Heart right ventricle (tissue), 16 donors: ENCODE measurements at regions not wholly inside any gene's neighbourhood (a gene's known extent, or its start where the extent isn't known, plus 50 kb on each side); places are given as distances from the start of the nearest gene placed in this dataset.

Source experiments
- ATAC-seq, 8 donors: fragments of 200-7000 bp; cut with Tn5 transposase; one replicate each; pipeline ENCODE4 v1.9.1; 2020; ENCODE audit warnings: mild to moderate bottlenecking in 8 of 8, moderate library complexity in 8 of 8, moderate number of reproducible peaks in 1 of 8
- DNase-seq, 2 donors: peaks; one replicate each; pipeline ENCODE4 v3.0.0-alpha.2; 2020
- H3K27ac ChIP-seq, 10 donors: fragments of 200-600 bp; sonication (generic) in 2 of 10; one replicate each; pipeline versions ENCODE4 v1.5.0 to v1.8.0; 2020 to 2022; ENCODE audit warnings: mild to moderate bottlenecking in 3 of 10
- H3K27me3 ChIP-seq, 7 donors: fragments of 200-600 bp; one replicate each; pipeline ENCODE4 v1.8.0; 2021 to 2022; ENCODE audit warnings: mild to moderate bottlenecking in 2 of 7
- H3K36me3 ChIP-seq, 9 donors: fragments of 200-600 bp; sonication (generic) in 1 of 9; one replicate each; pipeline versions ENCODE4 v1.5.0 to v1.8.0; 2020 to 2022; ENCODE audit warnings: mild to moderate bottlenecking in 2 of 9
- H3K4me1 ChIP-seq, 9 donors: fragments of 200-600 bp; sonication (generic) in 1 of 9; one replicate each; pipeline versions ENCODE4 v1.5.0 to v1.8.0; 2020 to 2022; ENCODE audit warnings: mild to moderate bottlenecking in 4 of 9
- H3K4me3 ChIP-seq, 10 donors: fragments of 200-600 bp; sonication (generic) in 2 of 10; one replicate each; pipeline versions ENCODE4 v1.5.0 to v1.8.0; 2020 to 2022; ENCODE audit warnings: mild to moderate bottlenecking in 7 of 10, moderate library complexity in 2 of 10
- H3K9me3 ChIP-seq, 11 donors: fragments of 200-600 bp in 10 of 11; sonication (generic) in 2 of 11; one replicate each; pipeline versions ENCODE4 v1.5.0 to v1.8.0; 2013 to 2022; ENCODE audit warnings: mild to moderate bottlenecking in 2 of 11, control low read depth in 1 of 11, moderate library complexity in 1 of 11
- CTCF ChIP-seq, 9 donors: fragments of 200-600 bp; sonication (generic) in 2 of 9; IDR thresholded peaks; one replicate each; pipeline versions ENCODE4 v1.5.0 to v1.8.0; 2021 to 2022; ENCODE audit warnings: antibody characterized with exemption in 9 of 9, mild to moderate bottlenecking in 5 of 9, moderate library complexity in 1 of 9
- WGBS, 2 donors: extraction: QIAGEN DNeasy Blood & Tissue Kit; methylation state at CpG; one replicate each; pipeline ENCODE4 v1.1.7; 2013; ENCODE audit warnings: inconsistent platforms in 1 of 2; 5-methylcytosine and 5-hydroxymethylcytosine counted together
- intact Hi-C, 10 donors: fragments of 100-400 bp; cut with DNase I; formaldehyde crosslinking; loops; one replicate each; pipeline versions ENCODE4 v1.11.1 to v1.14.2; 2022
- donor health status: Arrhythmogenic right ventricular cardiomyopathy.
- donor health status: ischemic (EF 13 %, LVEDD 7.1; RV severe dilation, severe dysfunction).
- donor health status: healthy with polysubstance abuse.
- donor health status: DM: no; HTN: yes; CAD: no.
- donor health status: DM: no; HTN: no; CAD: no.
- donor health status: ischemic (EF 25% LVEDD 6.9; RV normal size, moderate dysfunction).
- donor health status: ischemic (EF 25% LVEDD 5.7; RV mildly dilated, moderate dysfunction).
- donor health status: healthy.
- donor health status: DM: yes; HTN: yes; CAD: no.
- donor health status: Ischemic cardiomyopathy.
- donor health status: ischemic (EF 35%, LVEDD 5.7; RV mildly dilated, moderate dysfunction).
- donor health status: nonischemic (EF 11% LVEDD 7.7; RV severe dilation, severe dysfunction).
- donor health status: DM: yes; HTN: yes; CAD: no.
- donor health status: PGD.
- donor health status: ischemic (EF 29% LVEDD 5.4; RV normal size, mild dysfunction).
- donor health status: nonischemic (EF 23%, LVEDD 6.1; RV moderate dilation, normal function).

GRCh38 chr2:129753261-129753660 lies 226.2 kb upstream of the RAB6C start:
- Histone ChIP-seq H3K36me3 (no peaks in the 10 kb centered on the region), H3K4me1 (peaks cover 0 to 5% (median 0%) of the 10 kb centered on the region in 9 donors), H3K9me3 (peaks cover 0 to 16% (median 0%) of the 10 kb centered on the region in 11 donors), H3K27ac (no peak overlapping the region), H3K27me3 (peaks cover 0 to 10% (median 0%) of the 10 kb centered on the region in 7 donors), H3K4me3 (no peak overlapping the region)
- no peak for TF ChIP-seq CTCF (IDR thresholded peaks at IDR 0.05)
- 78 to 79% methylated on average over 8 of the region's 8 CpGs for WGBS, 2 donors
- intact Hi-C loops, result no loop called here
- ATAC-seq, result no peak
- DNase-seq, result no peak

- H3K4me3 ChIP-seq, result no peak overlapping the region
- H3K27ac ChIP-seq, result no peak overlapping the region
- no peak for ATAC-seq
- H3K36me3 ChIP-seq, result no peaks in the 10 kb centered on the region
- H3K27me3 ChIP-seq, result peaks cover 0 to 10% (median 6%) of the 10 kb centered on the region in 7 donors
- no peak for TF ChIP-seq CTCF (IDR thresholded peaks at IDR 0.05)
- WGBS, 2 donors, result 93 to 94% methylated on average over 14 of the region's 14 CpGs
- peaks cover 0 to 16% (median 0%) of the 10 kb centered on the region in 11 donors for H3K9me3 ChIP-seq
- intact Hi-C loops, result no loop called here
- DNase-seq, result no peak
- peaks cover 0 to 9% (median 0%) of the 10 kb centered on the region in 9 donors for H3K4me1 ChIP-seq
Measured at GRCh38 chr2:129754421-129754820, 225.0 kb upstream of the RAB6C start.

GRCh38 chr2:129754831-129755230 lies 224.6 kb upstream of the RAB6C start:
- ATAC-seq (no peak), DNase-seq (no peak)
- peaks cover 0 to 9% (median 0%) of the 10 kb centered on the region in 9 donors for H3K4me1 ChIP-seq
- H3K27me3 ChIP-seq, result peaks cover 0 to 10% (median 6%) of the 10 kb centered on the region in 7 donors
- 74 to 77% methylated on average over 6 of the region's 6 CpGs for WGBS, 2 donors
- no peak overlapping the region for H3K27ac ChIP-seq
- intact Hi-C loops, result no loop called here
- H3K4me3 ChIP-seq, result no peak overlapping the region
- no peaks in the 10 kb centered on the region for H3K36me3 ChIP-seq
- H3K9me3 ChIP-seq, result peaks cover 0 to 14% (median 0%) of the 10 kb centered on the region in 11 donors
- TF ChIP-seq CTCF (IDR thresholded peaks at IDR 0.05), result no peak

GRCh38 chr2:129755786-129756185 lies 223.7 kb upstream of the RAB6C start:
- Histone ChIP-seq H3K4me3 (no peak overlapping the region), H3K27ac (no peak overlapping the region), H3K27me3 (peaks cover 0 to 10% (median 6%) of the 10 kb centered on the region in 7 donors), H3K4me1 (peaks cover 0 to 9% (median 0%) of the 10 kb centered on the region in 9 donors), H3K9me3 (peaks cover 0 to 5% (median 0%) of the 10 kb centered on the region in 11 donors), H3K36me3 (no peaks in the 10 kb centered on the region)
- intact Hi-C loops, result no loop called here
- DNase-seq (no peak), ATAC-seq (no peak)
- WGBS, 2 donors, result 84 to 88% methylated on average over 7 of the region's 7 CpGs
- no peak for TF ChIP-seq CTCF (IDR thresholded peaks at IDR 0.05)
